Common myeloid progenitor, CD34-positive (primary cell): ENCODE measurements at regions not wholly inside any gene's neighbourhood (a gene's known extent, or its start where the extent isn't known, plus 50 kb on each side); places are given as distances from the start of the nearest gene placed in this dataset.

ENCODE experiments used
- CTCF ChIA-PET: fragments of 350-600 bp; sonication (Branson Sonifier 250); formaldehyde crosslinking; loops from one replicate; lab custom pipeline; 2021; ENCODE audit warnings: antibody characterized with exemption; lab: Charles Lee
- POLR2A ChIA-PET: fragments of 350-600 bp; sonication (Branson Sonifier 250); formaldehyde crosslinking; loops from one replicate; lab custom pipeline; 2021; ENCODE audit warnings: antibody characterized with exemption; lab: Charles Lee
- DNase-seq, 3 donors: peaks; one replicate each; pipeline versions ENCODE4 v3.0.0 to v3.0.0-alpha.2; 2013
- H3K27ac ChIP-seq, 2 experiments: 1 replicate in 1 of 2; 2 replicates in 1 of 2; pipeline ENCODE4 v1.7.0; 2013; ENCODE audit warnings: inconsistent platforms in 2 of 2, low read length in 2 of 2, mild to moderate bottlenecking in 2 of 2, low read depth in 1 of 2, moderate library complexity in 1 of 2; ENCODE audit not compliant: severe bottlenecking in 2 of 2, insufficient read depth in 1 of 2, poor library complexity in 1 of 2
- H3K27me3 ChIP-seq, 5 experiments: replicated peaks in 2 of 5; 1 replicate in 3 of 5; 2 replicates in 2 of 5; pipeline versions ENCODE4 v1.6.1 to v1.7.0; 2013; ENCODE audit warnings: low read length in 4 of 5, mild to moderate bottlenecking in 2 of 5, moderate library complexity in 2 of 5, inconsistent platforms in 1 of 5; ENCODE audit not compliant: insufficient read depth in 5 of 5, control insufficient read depth in 4 of 5
- H3K36me3 ChIP-seq, 4 experiments: 1 replicate in 2 of 4; 2 replicates in 2 of 4; pipeline versions ENCODE4 v1.6.1 to v1.7.0; 2013; ENCODE audit warnings: low read length in 3 of 4, control low read depth in 1 of 4, mild to moderate bottlenecking in 1 of 4; ENCODE audit not compliant: control insufficient read depth in 4 of 4, insufficient read depth in 4 of 4
- H3K4me1 ChIP-seq, 4 experiments: 1 replicate in 3 of 4; 2 replicates in 1 of 4; pipeline versions ENCODE4 v1.6.1 to v1.7.1; 2013; ENCODE audit warnings: low read length in 3 of 4, mild to moderate bottlenecking in 3 of 4, control low read depth in 1 of 4, inconsistent platforms in 1 of 4, moderate library complexity in 1 of 4; ENCODE audit not compliant: control insufficient read depth in 4 of 4, insufficient read depth in 4 of 4; ENCODE audit errors: control extremely low read depth in 1 of 4
- H3K4me3 ChIP-seq, 7 experiments: 1 replicate in 4 of 7; 2 replicates in 3 of 7; pipeline versions ENCODE4 v1.5.1 to v1.7.0; 2013; ENCODE audit warnings: mild to moderate bottlenecking in 7 of 7, low read length in 6 of 7, moderate library complexity in 6 of 7, inconsistent platforms in 2 of 7, low read depth in 2 of 7, control low read depth in 1 of 7; ENCODE audit not compliant: insufficient read depth in 4 of 7, control insufficient read depth in 1 of 7; ENCODE audit errors: extremely low read depth in 1 of 7
- H3K9me3 ChIP-seq, 5 experiments: 1 replicate in 4 of 5; 2 replicates in 1 of 5; pipeline versions ENCODE4 v1.6.1 to v1.7.1; 2013; ENCODE audit warnings: low read length in 4 of 5, mild to moderate bottlenecking in 2 of 5, inconsistent platforms in 1 of 5, low read depth in 1 of 5, moderate library complexity in 1 of 5; ENCODE audit not compliant: control insufficient read depth in 4 of 5, insufficient read depth in 2 of 5; ENCODE audit errors: control extremely low read depth in 1 of 5
- whole genome bisulfite sequencing: methylation state at CpG from one replicate; pipeline ENCODE4 v1.1.5; 2013; ENCODE audit not compliant: insufficient coverage; 5-methylcytosine and 5-hydroxymethylcytosine counted together

- H3K4me3 ChIP-seq: no peak overlapping the region
- DNase-seq: no peak
- H3K27ac ChIP-seq: no peak overlapping the region
- no peaks in the 10 kb centered on the region for H3K27me3 ChIP-seq
- H3K4me1 ChIP-seq: peaks cover 0 to 4% (median 3%) of the 10 kb centered on the region in 4 experiments
- 100% methylated on average over 1 of the region's 1 CpG for WGBS
- H3K9me3 ChIP-seq: peaks cover 0 to 15% (median 11%) of the 10 kb centered on the region in 5 experiments
- CTCF ChIA-PET: interaction anchor here (0.7 kb wide), 1 partner anchor 14 kb away, joined by 3 read pairs; no protein-coding TSS in a partner anchor
- H3K36me3 ChIP-seq: no peaks in the 10 kb centered on the region
- POLR2A ChIA-PET: no interaction called here
Measured at GRCh38 chr2:37786191-37786698, 114.8 kb upstream of the CDC42EP3 start.

GRCh38 chr2:37786854-37787253 lies 115.4 kb upstream of the CDC42EP3 start:
- WGBS: 95% methylated on average over 4 of the region's 5 CpGs

GRCh38 chr2:37788602-37789209 lies 117.3 kb upstream of the CDC42EP3 start:
- Histone ChIP-seq H3K36me3 (no peaks in the 10 kb centered on the region), H3K9me3 (peaks cover 0 to 15% (median 11%) of the 10 kb centered on the region in 5 experiments), H3K27ac (no peak overlapping the region), H3K4me1 (peaks cover 0 to 4% (median 3%) of the 10 kb centered on the region in 4 experiments), H3K27me3 (no peaks in the 10 kb centered on the region), H3K4me3 (no peak overlapping the region)
- no peak for DNase-seq
- ChIA-PET CTCF (no interaction called here), POLR2A (no interaction called here)

More at GRCh38 chr2:37786854-37787253, 115.4 kb upstream of the CDC42EP3 start:
- no peak overlapping the region for H3K27ac ChIP-seq
- ChIA-PET CTCF (no interaction called here), POLR2A (no interaction called here)
- H3K27me3 ChIP-seq: no peaks in the 10 kb centered on the region
- H3K36me3 ChIP-seq: no peaks in the 10 kb centered on the region
- no peak overlapping the region for H3K4me3 ChIP-seq
- peaks cover 0 to 4% (median 3%) of the 10 kb centered on the region in 4 experiments for H3K4me1 ChIP-seq
- peaks cover 0 to 15% (median 11%) of the 10 kb centered on the region in 5 experiments for H3K9me3 ChIP-seq
- no peak for DNase-seq

- Histone ChIP-seq H3K4me3 (no peak overlapping the region), H3K9me3 (peaks cover 0 to 15% (median 11%) of the 10 kb centered on the region in 5 experiments), H3K36me3 (no peaks in the 10 kb centered on the region), H3K4me1 (peaks cover 0 to 4% (median 3%) of the 10 kb centered on the region in 4 experiments), H3K27me3 (no peaks in the 10 kb centered on the region), H3K27ac (no peak overlapping the region)
- DNase-seq: peak in 2 of 3 donors; percentile 33 to 52
- WGBS: no CpG with 5 or more reads among the region's 2 CpGs
- ChIA-PET CTCF (interaction anchor here (0.6 to 0.7 kb wide), 2 partner anchors 8 to 18 kb away, joined by 3 read pairs; no protein-coding TSS in a partner anchor), POLR2A (no interaction called here)
Measured at GRCh38 chr2:37790019-37790418, 118.6 kb upstream of the CDC42EP3 start.

GRCh38 chr2:37790462-37790861 lies 119.0 kb upstream of the CDC42EP3 start:
- Histone ChIP-seq H3K4me1 (peaks cover 0 to 4% (median 3%) of the 10 kb centered on the region in 4 experiments), H3K4me3 (no peak overlapping the region), H3K9me3 (peaks cover 0 to 15% (median 11%) of the 10 kb centered on the region in 5 experiments), H3K27ac (no peak overlapping the region), H3K27me3 (no peaks in the 10 kb centered on the region), H3K36me3 (no peaks in the 10 kb centered on the region)
- POLR2A ChIA-PET: no interaction called here
- CTCF ChIA-PET: interaction anchor here (0.7 kb wide), 2 partner anchors 8 to 244 kb away, joined by 3 read pairs; no protein-coding TSS in a partner anchor
- DNase-seq: no peak
- WGBS: no CpG with 5 or more reads among the region's 3 CpGs

- Histone ChIP-seq H3K4me3 (no peak overlapping the region), H3K36me3 (no peaks in the 10 kb centered on the region), H3K9me3 (peaks cover 0 to 14% (median 5%) of the 10 kb centered on the region in 5 experiments), H3K4me1 (peaks cover 0 to 4% (median 3%) of the 10 kb centered on the region in 4 experiments), H3K27me3 (no peaks in the 10 kb centered on the region), H3K27ac (no peak overlapping the region)
- POLR2A ChIA-PET: no interaction called here
- DNase-seq: no peak
- no CpG with 5 or more reads among the region's 1 CpG for WGBS
- CTCF ChIA-PET: interaction anchor here (0.9 to 1.3 kb wide), 3 partner anchors 10 to 18 kb away, joined by 3 to 4 read pairs (median 3); no protein-coding TSS in a partner anchor
Measured at GRCh38 chr2:37792366-37792765, 120.9 kb upstream of the CDC42EP3 start.

- WGBS: no CpG with 5 or more reads among the region's 1 CpG
- Histone ChIP-seq H3K9me3 (peaks cover 0 to 12% (median 3%) of the 10 kb centered on the region in 5 experiments), H3K4me3 (no peak overlapping the region), H3K36me3 (no peaks in the 10 kb centered on the region), H3K27ac (no peak overlapping the region), H3K27me3 (no peaks in the 10 kb centered on the region), H3K4me1 (peaks cover 0 to 5% (median 4%) of the 10 kb centered on the region in 4 experiments)
- ChIA-PET POLR2A (no interaction called here), CTCF (interaction anchor here (1.3 kb wide), 2 partner anchors 9 to 17 kb away, joined by 3 read pairs; no protein-coding TSS in a partner anchor)
- no peak for DNase-seq
Measured at GRCh38 chr2:37793004-37793403, 121.6 kb upstream of the CDC42EP3 start.
